Stimulated activated CD8-positive, alpha-beta memory T cell treated with anti-CD3 and anti-CD28 coated beads, Interleukin-2, amount 100 ng/mL, for 1 hour (primary cell): ENCODE measurements at regions not wholly inside any gene's neighbourhood (a gene's known extent, or its start where the extent isn't known, plus 50 kb on each side); places are given as distances from the start of the nearest gene placed in this dataset.

Source experiments
- DNase-seq, 2 donors: peaks; one replicate each; pipeline ENCODE4 v3.0.0-alpha.2; 2020; ENCODE audit warnings: low read depth in 2 of 2

DNA sequence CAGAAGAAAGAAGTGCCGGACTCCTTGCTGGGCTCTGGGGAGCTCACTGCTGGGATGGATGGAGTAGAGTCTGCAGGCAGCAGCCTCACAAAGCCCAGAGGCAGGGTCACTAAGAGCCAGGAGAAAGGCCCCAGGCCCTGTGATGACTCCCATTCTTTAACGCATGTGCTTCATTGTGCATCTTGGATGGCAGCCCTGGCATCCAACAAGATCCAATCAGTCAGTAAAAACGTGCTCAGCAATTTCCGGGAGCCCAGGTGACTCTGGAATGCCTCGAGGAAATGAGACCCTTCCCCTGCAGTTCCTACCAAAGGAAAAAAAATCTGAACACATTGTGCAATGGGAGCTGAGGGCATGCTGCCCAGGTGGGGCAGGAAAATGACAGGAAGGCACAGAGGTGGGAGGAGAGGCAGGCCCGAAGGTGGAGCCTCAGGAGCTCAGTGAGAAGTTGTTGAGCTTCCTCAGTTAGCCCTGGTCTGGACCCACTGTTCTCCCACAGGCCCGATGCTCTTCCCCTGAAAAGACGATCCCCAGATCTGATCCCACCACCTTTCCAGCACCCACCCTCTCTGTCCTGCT is 60.7 kb upstream of the TMEM72 start:
- no peak for DNase-seq

- DNase-seq, result no peak
Observed at GRCh38 chr10:44851413-44851812, 59.7 kb upstream of the TMEM72 start.

- no peak for DNase-seq
Observed at GRCh38 chr10:44851881-44852280, 59.3 kb upstream of the TMEM72 start.

DNA sequence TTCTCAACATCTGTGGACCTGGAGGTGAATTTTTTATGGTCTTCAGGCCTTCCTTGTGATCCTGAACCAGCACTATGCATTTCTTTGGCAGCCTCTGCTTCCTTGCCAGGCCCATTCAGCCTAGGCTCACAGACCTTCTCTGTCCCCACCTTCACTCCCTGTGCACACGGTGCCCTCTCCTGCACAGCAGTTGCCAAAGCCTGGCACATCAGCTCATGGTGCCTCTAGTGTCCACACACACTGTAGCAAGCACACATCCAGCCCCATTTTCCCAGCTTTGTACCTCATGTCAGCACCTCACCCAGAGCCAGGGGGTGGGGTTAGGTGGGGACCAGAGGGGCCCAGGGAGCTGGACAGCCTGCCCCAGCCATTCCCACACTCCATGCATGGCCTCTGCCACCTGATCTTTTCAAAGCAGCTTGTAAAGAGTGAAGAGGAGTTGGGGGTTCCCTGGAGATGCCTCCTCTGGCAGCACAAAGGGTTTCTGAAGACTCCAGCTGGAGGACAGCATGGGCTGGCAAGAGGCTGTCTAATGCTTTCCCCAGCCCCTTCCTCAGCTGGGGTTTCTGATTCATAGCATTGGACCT is 57.9 kb upstream of the TMEM72 start:
- no peak for DNase-seq

DNA sequence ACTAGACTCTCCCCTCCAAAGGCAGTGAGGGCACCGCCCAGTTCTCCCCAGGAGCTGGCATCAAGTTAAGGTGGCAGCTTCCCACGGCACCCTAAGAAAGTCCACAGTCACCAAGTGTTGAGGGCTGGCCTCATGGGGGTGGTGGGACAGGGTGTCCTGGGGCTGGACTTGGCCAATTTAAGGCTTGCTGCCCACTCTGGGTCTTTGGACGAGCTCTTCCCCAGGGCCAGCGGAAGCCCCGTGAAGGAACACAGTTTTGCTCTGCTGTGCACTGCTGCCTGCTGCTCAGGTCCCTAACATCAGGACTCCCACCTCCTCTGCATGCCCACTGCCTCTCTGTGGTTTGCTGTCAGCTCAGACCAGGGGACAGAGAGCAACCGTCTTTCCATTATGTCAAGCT is 57.3 kb upstream of the TMEM72 start:
- no peak for DNase-seq

DNA sequence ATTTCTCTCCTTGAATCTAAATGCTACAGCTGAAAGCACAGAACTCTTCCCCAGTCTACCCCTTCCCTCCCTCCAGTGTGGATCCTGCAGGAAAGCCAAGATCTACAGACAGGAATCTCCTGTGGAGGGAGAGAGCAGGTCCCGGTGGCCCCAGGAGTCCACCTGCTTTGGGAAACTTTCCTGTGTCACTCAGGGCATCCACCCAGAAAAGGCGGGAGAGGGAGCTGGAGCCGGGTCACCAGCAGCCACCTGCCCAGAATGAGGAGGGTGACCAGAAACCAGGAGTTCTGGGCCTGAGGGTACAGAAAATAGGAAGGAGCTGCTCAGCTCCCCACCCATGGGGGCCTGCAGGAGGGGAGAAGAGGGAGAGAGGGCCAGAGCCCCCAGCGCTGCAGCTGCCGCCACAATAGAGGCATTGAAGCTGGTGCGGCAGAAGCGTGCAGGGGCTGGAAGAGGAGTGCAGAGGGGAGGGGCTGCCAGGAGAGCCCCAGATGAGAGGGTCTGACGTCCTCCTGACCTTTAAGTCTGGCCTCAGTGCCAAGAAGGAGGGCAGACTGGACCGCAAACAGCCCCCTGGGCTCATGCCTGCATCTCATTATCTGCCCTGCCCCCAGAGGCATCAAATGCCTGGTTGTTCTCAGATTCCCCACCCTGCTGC is 56.3 kb upstream of the TMEM72 start:
- DNase-seq, result no peak

- DNase-seq, result no peak
Observed at GRCh38 chr10:44856696-44857095, 54.4 kb upstream of the TMEM72 start.

DNA sequence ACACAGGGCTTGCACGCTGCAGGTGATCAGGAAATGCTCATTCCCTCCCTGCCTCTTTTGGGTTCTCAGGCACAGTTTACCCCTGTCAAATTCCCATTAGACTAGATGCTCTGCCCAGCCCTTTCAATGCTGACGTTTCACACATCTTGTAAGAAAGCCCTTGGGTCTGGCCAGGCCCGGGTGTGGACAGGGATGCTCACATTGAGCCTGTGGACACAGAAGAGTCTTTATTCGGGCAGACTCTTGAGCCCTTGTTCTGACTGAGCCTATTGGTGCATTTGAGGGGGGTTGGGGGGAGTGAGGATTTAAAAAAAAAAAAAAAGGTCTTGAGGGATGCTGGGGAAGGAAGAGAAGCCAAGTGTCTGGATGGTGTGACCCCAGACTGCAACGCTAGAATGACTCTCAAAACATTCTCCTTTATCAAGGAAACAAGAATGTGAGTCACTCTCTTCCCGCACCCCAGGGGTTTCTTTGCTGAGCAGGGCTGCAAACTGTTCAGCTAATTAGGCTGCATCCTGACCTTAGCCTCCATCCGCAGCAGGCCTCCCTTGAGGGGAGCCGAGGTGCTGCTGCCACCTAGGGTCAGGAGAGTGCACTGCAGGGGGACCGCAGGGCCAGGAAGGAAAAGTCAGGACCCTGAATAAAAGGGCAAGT is 53.6 kb upstream of the TMEM72 start:
- peak; percentile 18 to 26 for DNase-seq

- no peak for DNase-seq
Observed at GRCh38 chr10:44858017-44858371, 53.1 kb upstream of the TMEM72 start.

DNA sequence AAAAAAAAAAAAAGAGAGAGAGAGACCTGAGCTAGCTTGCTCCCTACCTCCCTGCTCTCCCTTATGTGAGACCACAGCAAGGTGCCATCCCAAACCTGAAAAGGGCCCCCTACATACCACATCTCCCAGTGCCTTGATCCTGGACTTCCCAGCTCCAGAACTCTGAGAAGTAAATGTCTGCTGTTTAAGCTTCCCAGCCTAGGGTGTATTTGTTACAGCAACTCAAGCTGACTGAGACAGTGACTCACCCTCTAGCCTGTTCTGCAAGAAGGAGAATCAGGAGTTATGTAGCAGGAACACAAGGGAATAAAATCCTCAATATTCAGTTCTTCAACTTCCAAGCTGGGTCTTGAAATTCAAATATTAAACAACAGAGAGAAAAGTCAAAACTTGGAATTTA is 52.1 kb upstream of the TMEM72 start:
- no peak for DNase-seq

- DNase-seq, result no peak
Observed at GRCh38 chr10:44859546-44860285, 51.4 kb upstream of the TMEM72 start.

DNA sequence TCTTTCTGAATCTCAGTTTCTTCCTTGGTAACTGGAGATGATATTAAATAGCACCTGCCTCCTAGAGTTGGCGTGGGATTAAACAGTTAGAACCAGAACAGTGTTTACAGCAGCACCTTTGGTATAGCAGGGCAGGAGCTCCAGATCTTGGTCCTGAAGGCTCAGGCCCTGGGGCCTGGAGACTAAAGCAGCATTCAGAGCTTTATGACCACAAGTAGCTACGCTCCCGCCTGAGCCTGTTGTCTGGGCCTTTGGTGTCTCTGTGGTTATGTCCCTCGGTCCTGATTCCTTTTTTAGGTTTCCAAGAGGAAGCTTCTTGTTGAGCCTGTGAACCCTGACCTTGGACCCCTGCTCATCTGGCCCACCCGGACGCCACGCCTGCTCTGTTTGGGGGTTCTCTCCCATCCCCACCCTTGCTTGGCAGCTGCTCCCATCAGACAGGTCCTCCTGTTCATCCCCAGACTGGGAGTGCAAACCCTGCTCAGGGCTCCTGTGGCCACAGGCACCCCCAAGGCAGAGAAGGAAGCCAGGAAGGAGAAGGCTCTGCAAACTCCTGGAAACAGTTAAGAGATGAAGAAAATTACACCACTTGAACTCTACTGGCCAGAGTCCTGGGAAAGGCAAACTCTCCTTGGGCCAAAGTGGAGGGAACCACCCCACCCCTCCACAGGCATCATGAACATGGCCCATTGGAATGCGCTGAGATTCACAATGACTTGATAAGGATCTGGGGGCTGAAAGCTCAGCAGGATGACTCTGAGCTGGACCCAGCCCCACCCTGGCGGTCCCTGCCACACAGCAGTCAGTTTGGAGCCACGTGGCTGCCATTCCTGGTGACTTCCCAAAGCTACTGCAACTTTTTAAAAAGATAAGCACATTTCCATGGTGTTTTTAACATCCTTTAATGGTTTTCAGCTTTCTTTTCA is 50.1 kb upstream of the TMEM72 start:
- no peak for DNase-seq
